Cardiac muscle cell (in vitro differentiated cells and primary cell): ENCODE measurements at regions not wholly inside any gene's neighbourhood (a gene's known extent, or its start where the extent isn't known, plus 50 kb on each side); places are given as distances from the start of the nearest gene placed in this dataset.

Experiments
- DNase-seq, 2 donors: peaks; one replicate each; pipeline versions ENCODE4 v3.0.0 to v3.0.0-alpha.2; 2010 to 2017; ENCODE audit warnings: low read depth in 1 of 2, low spot score in 1 of 2
- H3K27ac ChIP-seq: fragments of 200-600 bp; sonication (generic); 2 replicates; pipeline ENCODE4 v1.5.1; 2016
- H3K27me3 ChIP-seq: fragments of 200-600 bp; sonication (generic); 2 replicates; pipeline ENCODE4 v1.6.0; 2016; ENCODE audit warnings: control low read depth
- H3K36me3 ChIP-seq: fragments of 200-600 bp; sonication (generic); 2 replicates; pipeline ENCODE4 v1.5.1; 2016; ENCODE audit warnings: control low read depth
- H3K4me1 ChIP-seq: fragments of 200-600 bp; sonication (generic); 2 replicates; pipeline ENCODE4 v1.8.1; 2017; ENCODE audit warnings: low read depth, mild to moderate bottlenecking, mixed run types
- H3K4me3 ChIP-seq: fragments of 200-600 bp; sonication (generic); 2 replicates; pipeline ENCODE4 v1.5.1; 2016; ENCODE audit warnings: mild to moderate bottlenecking
- H3K9me3 ChIP-seq: fragments of 200-600 bp; sonication (generic); 2 replicates; pipeline ENCODE4 v1.5.1; 2017; ENCODE audit warnings: low read depth, mild to moderate bottlenecking, control low read depth
- CTCF ChIP-seq: IDR thresholded peaks from 2 replicates; pipeline ENCODE4 v1.5.1; 2012; ENCODE audit warnings: low read depth, mild to moderate bottlenecking, low read length

GRCh38 chr2:142678164-142678563 lies 199.3 kb upstream of the KYNU start:
- no peaks in the 10 kb centered on the region for H3K36me3 ChIP-seq
- TF ChIP-seq CTCF: no peak
- H3K4me1 ChIP-seq: no peaks in the 10 kb centered on the region
- DNase-seq: no peak
- H3K27ac ChIP-seq: no peak overlapping the region
- no peaks in the 10 kb centered on the region for H3K27me3 ChIP-seq
- H3K4me3 ChIP-seq: no peak overlapping the region
- no peaks in the 10 kb centered on the region for H3K9me3 ChIP-seq

- Histone ChIP-seq H3K27ac (no peak overlapping the region), H3K36me3 (no peaks in the 10 kb centered on the region), H3K27me3 (no peaks in the 10 kb centered on the region), H3K9me3 (no peaks in the 10 kb centered on the region), H3K4me3 (no peak overlapping the region), H3K4me1 (no peaks in the 10 kb centered on the region)
- DNase-seq: no peak
- TF ChIP-seq CTCF: no peak
Measured at GRCh38 chr2:142675398-142675797, 202.1 kb upstream of the KYNU start.

GRCh38 chr2:142673836-142674235 lies 203.6 kb upstream of the KYNU start:
- H3K4me1 ChIP-seq: no peaks in the 10 kb centered on the region
- DNase-seq: no peak
- TF ChIP-seq CTCF: no peak
- H3K36me3 ChIP-seq: no peaks in the 10 kb centered on the region
- H3K27me3 ChIP-seq: no peaks in the 10 kb centered on the region
- no peak overlapping the region for H3K27ac ChIP-seq
- no peak overlapping the region for H3K4me3 ChIP-seq
- H3K9me3 ChIP-seq: no peaks in the 10 kb centered on the region

GRCh38 chr2:142672698-142673097 lies 204.8 kb upstream of the KYNU start:
- no peak overlapping the region for H3K4me3 ChIP-seq
- H3K9me3 ChIP-seq: no peaks in the 10 kb centered on the region
- no peak overlapping the region for H3K27ac ChIP-seq
- H3K27me3 ChIP-seq: no peaks in the 10 kb centered on the region
- no peaks in the 10 kb centered on the region for H3K4me1 ChIP-seq
- no peak for TF ChIP-seq CTCF
- H3K36me3 ChIP-seq: no peaks in the 10 kb centered on the region
- DNase-seq: no peak

- no peak for DNase-seq
- Histone ChIP-seq H3K36me3 (no peaks in the 10 kb centered on the region), H3K27ac (no peak overlapping the region), H3K4me1 (no peaks in the 10 kb centered on the region), H3K9me3 (no peaks in the 10 kb centered on the region), H3K27me3 (no peaks in the 10 kb centered on the region), H3K4me3 (no peak overlapping the region)
- TF ChIP-seq CTCF: no peak
Measured at GRCh38 chr2:142670362-142670761, 207.1 kb upstream of the KYNU start.

- no peak for TF ChIP-seq CTCF
- H3K4me1 ChIP-seq: no peaks in the 10 kb centered on the region
Measured at GRCh38 chr2:142668420-142668819, 209.0 kb upstream of the KYNU start.

More at GRCh38 chr2:142668420-142668819, 209.0 kb upstream of the KYNU start:
- Histone ChIP-seq H3K27ac (no peak overlapping the region), H3K27me3 (no peaks in the 10 kb centered on the region), H3K4me3 (no peak overlapping the region), H3K36me3 (no peaks in the 10 kb centered on the region), H3K9me3 (no peaks in the 10 kb centered on the region)
- DNase-seq: no peak
